ENCODE measurements at regions not wholly inside any gene's neighbourhood (a gene's known extent, or its start where the extent isn't known, plus 50 kb on each side); places are given as distances from the start of the nearest gene placed in this dataset.

- DNase-seq (ENCODE audit: low spot score): no peak
Observed at GRCh38 chr2:120828829-120829632, 93.4 kb downstream of the GLI2 start.

GRCh38 chr2:120829633-120830025 is 94.0 kb downstream of the GLI2 start:
- no peak for DNase-seq (ENCODE audit: low spot score)

- no peak for DNase-seq (ENCODE audit: low spot score)
Observed at GRCh38 chr2:120830096-120830830, 94.6 kb downstream of the GLI2 start.

- DNase-seq (ENCODE audit: low spot score): no peak
Observed at GRCh38 chr2:120831086-120831485, 95.4 kb downstream of the GLI2 start.

- DNase-seq (ENCODE audit: low spot score): no peak
Observed at GRCh38 chr2:120831891-120832290, 96.2 kb downstream of the GLI2 start.

GRCh38 chr2:120832296-120833070 is 96.8 kb downstream of the GLI2 start:
- DNase-seq (ENCODE audit: low spot score): no peak

GRCh38 chr2:120833127-120833675 is 97.5 kb downstream of the GLI2 start:
- no peak for DNase-seq (ENCODE audit: low spot score)

- no peak for DNase-seq (ENCODE audit: low spot score)
Observed at GRCh38 chr2:120834206-120834605, 98.5 kb downstream of the GLI2 start.

- no peak for DNase-seq (ENCODE audit: low spot score)
Observed at GRCh38 chr2:120836281-120836680, 100.6 kb downstream of the GLI2 start.

- no peak for DNase-seq (ENCODE audit: low spot score)
Observed at GRCh38 chr2:120840795-120841487, 105.3 kb downstream of the GLI2 start.

- DNase-seq (ENCODE audit: low spot score): no peak
Observed at GRCh38 chr2:120842456-120843439, 107.1 kb downstream of the GLI2 start.

- DNase-seq (ENCODE audit: low spot score): no peak
Observed at GRCh38 chr2:120844070-120844738, 108.5 kb downstream of the GLI2 start.

- DNase-seq (ENCODE audit: low spot score): no peak
Observed at GRCh38 chr2:120845277-120845676, 109.6 kb downstream of the GLI2 start.

GRCh38 chr2:120846406-120847095 is 110.9 kb downstream of the GLI2 start:
- no peak for DNase-seq (ENCODE audit: low spot score)

GRCh38 chr2:120847700-120848321 is 112.1 kb downstream of the GLI2 start:
- DNase-seq (ENCODE audit: low spot score): no peak

GRCh38 chr2:120849278-120849677 is 113.6 kb downstream of the GLI2 start:
- DNase-seq (ENCODE audit: low spot score): no peak

GRCh38 chr2:120850551-120850950 is 114.9 kb downstream of the GLI2 start:
- DNase-seq (ENCODE audit: low spot score): no peak

GRCh38 chr2:120851116-120851773 is 115.6 kb downstream of the GLI2 start:
- no peak for DNase-seq (ENCODE audit: low spot score)
